Colonic mucosa (tissue), 4 donors: ENCODE measurements at regions not wholly inside any gene's neighbourhood (a gene's known extent, or its start where the extent isn't known, plus 50 kb on each side); places are given as distances from the start of the nearest gene placed in this dataset.
"Not testable (repeated sequence)": the region's sequence is repeated elsewhere in the genome, so short reads cannot be mapped to it uniquely, and the experiment has no call there.

ENCODE experiments used
- DNase-seq: peaks from one replicate; pipeline ENCODE4 v3.0.0-alpha.2; 2020
- H3K27ac ChIP-seq: fragments of 200-600 bp; one replicate; pipeline ENCODE4 v1.8.0; 2021
- H3K27me3 ChIP-seq: fragments of 200-600 bp; one replicate; pipeline ENCODE4 v1.8.0; 2021
- H3K36me3 ChIP-seq: fragments of 200-600 bp; one replicate; pipeline ENCODE4 v1.8.0; 2021
- H3K4me1 ChIP-seq: fragments of 200-600 bp; one replicate; pipeline ENCODE4 v1.8.0; 2021; ENCODE audit warnings: mild to moderate bottlenecking
- H3K4me3 ChIP-seq: fragments of 200-600 bp; one replicate; pipeline ENCODE4 v1.8.0; 2021
- H3K9ac ChIP-seq, 2 donors: one replicate each; pipeline ENCODE4 v1.7.0; 2013; ENCODE audit warnings: control low read depth in 2 of 2, low read depth in 2 of 2, low read length in 2 of 2
- H3K9me3 ChIP-seq: fragments of 200-600 bp; one replicate; pipeline ENCODE4 v1.8.0; 2021
- CTCF ChIP-seq: fragments of 200-600 bp; IDR thresholded peaks from one replicate; pipeline ENCODE4 v1.8.0; 2022; ENCODE audit warnings: antibody characterized with exemption, mild to moderate bottlenecking
- intact Hi-C: fragments of 100-400 bp; cut with DNase I; formaldehyde crosslinking; loops from one replicate; pipeline ENCODE4 v1.14.1; 2022
- donor health status: healthy.
- donor health status: DM: no; HTN: no; CAD: no.
- donor health status: DM: no; HTN: no; CAD: no.

- no peak overlapping the region for H3K4me3 ChIP-seq
- no peak for TF ChIP-seq CTCF
- no peak overlapping the region for H3K9ac ChIP-seq
- H3K36me3 ChIP-seq = no peaks in the 10 kb centered on the region
- H3K4me1 ChIP-seq = no peaks in the 10 kb centered on the region
- no peaks in the 10 kb centered on the region for H3K9me3 ChIP-seq
- no peak for DNase-seq
- H3K27me3 ChIP-seq = no peaks in the 10 kb centered on the region
- intact Hi-C loops = no loop called here
- no peak overlapping the region for H3K27ac ChIP-seq
These were observed 65.7 kb upstream of the PTPRK start for GRCh38 chr6:128586095-128586494.

DNA sequence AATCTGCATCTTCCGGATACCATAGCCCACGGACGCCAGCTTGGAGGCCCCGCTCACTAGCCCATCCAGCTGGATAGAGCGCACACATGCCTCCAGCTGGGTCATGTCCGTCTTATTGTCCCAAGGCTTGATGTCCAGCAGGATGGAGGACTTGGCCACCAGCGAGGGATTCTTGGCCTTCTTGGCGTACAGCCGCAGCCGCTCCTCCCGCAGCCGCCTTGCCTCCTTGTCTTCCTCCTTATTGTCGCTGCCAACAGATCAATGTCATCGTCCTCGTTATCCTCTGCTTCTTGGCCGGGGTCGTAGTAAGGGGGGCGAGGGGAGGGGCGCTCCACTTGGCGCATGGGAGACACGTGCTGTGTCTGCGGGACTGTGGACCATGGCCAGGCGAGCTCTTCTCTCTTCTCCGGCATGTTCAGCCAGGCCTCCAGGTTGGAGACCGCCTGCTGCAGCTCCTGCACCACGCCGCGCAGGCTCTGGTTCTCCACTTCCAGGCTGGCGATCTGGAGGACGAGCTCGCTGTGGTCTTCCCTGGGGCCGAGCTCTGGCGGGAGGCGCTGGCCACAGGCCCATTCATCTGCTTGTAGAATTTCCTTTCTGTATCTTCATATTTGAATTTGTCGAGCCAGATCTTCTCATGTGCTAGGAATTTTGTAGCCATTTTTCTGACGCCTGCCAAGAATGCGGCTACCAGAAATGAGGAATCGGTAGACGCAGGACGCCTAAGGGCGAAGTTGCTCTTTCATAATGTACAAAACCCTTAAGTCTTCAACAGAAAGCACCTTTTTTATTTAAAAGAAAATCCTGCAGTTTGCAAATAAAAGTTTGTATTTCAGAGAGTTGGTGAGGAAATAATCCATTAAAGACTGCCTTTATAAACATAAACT, 60.1 kb upstream of the PTPRK start:
- no peaks in the 10 kb centered on the region for H3K4me1 ChIP-seq
- TF ChIP-seq CTCF = no peak
- H3K36me3 ChIP-seq = no peaks in the 10 kb centered on the region
- H3K27me3 ChIP-seq = no peaks in the 10 kb centered on the region
- no peak for DNase-seq
- no peak overlapping the region for H3K9ac ChIP-seq
- no peak overlapping the region for H3K27ac ChIP-seq
- no peak overlapping the region for H3K4me3 ChIP-seq
- no peaks in the 10 kb centered on the region for H3K9me3 ChIP-seq
- intact Hi-C loops = no loop called here

- H3K4me1 ChIP-seq, H3K4me3 ChIP-seq, intact Hi-C loops, H3K9ac ChIP-seq, DNase-seq, H3K36me3 ChIP-seq, H3K27ac ChIP-seq, H3K9me3 ChIP-seq, H3K27me3 ChIP-seq: not testable (repeated sequence)
These were observed 54.9 kb upstream of the PTPRK start for GRCh38 chr6:128575254-128575653.

DNA sequence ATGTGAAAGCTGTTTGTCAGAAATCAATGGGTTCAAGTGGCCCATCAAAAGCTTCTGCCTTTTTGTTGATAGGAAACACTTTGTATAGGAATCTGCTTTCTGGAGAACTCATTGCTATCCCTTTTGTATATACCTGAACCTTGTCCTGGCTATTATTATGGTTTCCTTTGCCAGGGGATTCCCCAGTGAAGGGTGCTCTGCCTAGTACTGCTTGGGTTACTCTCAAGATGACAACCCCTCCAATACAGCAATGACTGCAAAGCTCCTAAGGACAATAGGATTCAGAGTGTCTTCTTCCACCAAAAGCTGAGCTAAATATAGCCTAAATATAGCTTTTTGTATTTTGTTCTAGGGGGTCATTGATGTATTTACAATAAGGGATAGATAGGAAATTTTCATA, 54.0 kb upstream of the PTPRK start:
- Histone ChIP-seq H3K4me1 (no peaks in the 10 kb centered on the region), H3K27ac (no peak overlapping the region), H3K4me3 (no peak overlapping the region), H3K27me3 (no peaks in the 10 kb centered on the region), H3K9me3 (no peaks in the 10 kb centered on the region), H3K36me3 (no peaks in the 10 kb centered on the region), H3K9ac (no peak overlapping the region)
- no peak for TF ChIP-seq CTCF
- DNase-seq = no peak
- intact Hi-C loops = no loop called here

- no peak for DNase-seq
- Histone ChIP-seq H3K4me3 (no peak overlapping the region), H3K9ac (no peak overlapping the region), H3K9me3 (no peaks in the 10 kb centered on the region), H3K4me1 (no peaks in the 10 kb centered on the region), H3K27me3 (no peaks in the 10 kb centered on the region), H3K36me3 (no peaks in the 10 kb centered on the region), H3K27ac (no peak overlapping the region)
- intact Hi-C loops = no loop called here
- no peak for TF ChIP-seq CTCF
These were observed 52.6 kb upstream of the PTPRK start for GRCh38 chr6:128573036-128573435.

DNA sequence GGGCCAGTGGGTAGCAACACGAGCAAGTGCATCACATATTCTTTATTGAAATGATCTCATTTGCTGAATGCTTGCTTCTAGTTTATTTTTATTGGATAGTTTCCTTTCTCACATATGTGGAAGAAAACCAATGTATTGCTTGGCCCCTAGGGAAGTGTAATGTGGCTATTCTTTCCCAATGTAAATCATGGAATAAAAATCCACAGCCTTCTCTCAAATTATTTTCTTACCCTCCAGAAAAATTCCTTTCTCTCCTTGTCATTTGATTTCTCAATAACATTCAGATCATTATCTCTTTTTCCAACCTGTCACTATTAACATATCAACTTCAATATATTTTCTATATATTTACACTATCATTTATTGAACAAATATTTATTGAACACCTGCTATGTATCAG, 51.9 kb upstream of the PTPRK start:
- Histone ChIP-seq H3K27ac (no peak overlapping the region), H3K27me3 (no peaks in the 10 kb centered on the region), H3K4me3 (no peak overlapping the region), H3K9ac (no peak overlapping the region), H3K9me3 (no peaks in the 10 kb centered on the region), H3K4me1 (no peaks in the 10 kb centered on the region), H3K36me3 (no peaks in the 10 kb centered on the region)
- intact Hi-C loops = no loop called here
- no peak for TF ChIP-seq CTCF
- DNase-seq = no peak
